WTC11 (cell line): ENCODE measurements at regions not wholly inside any gene's neighbourhood (a gene's known extent, or its start where the extent isn't known, plus 50 kb on each side); places are given as distances from the start of the nearest gene placed in this dataset.

ENCODE experiments used
- ATAC-seq: fragments of 200-7000 bp; cut with Tn5 transposase; 2 replicates; pipeline ENCODE4 v1.10.0; 2021; ENCODE audit warnings: mild to moderate bottlenecking, moderate library complexity
- CTCF ChIA-PET: fragments of 300-600 bp; sonication (Branson Sonifier 250); formaldehyde crosslinking; loops from one replicate; lab custom pipeline; 2021; ENCODE audit warnings: antibody characterized with exemption; lab: Charles Lee
- POLR2A ChIA-PET: fragments of 350-600 bp; sonication (Branson Sonifier 250); formaldehyde crosslinking; loops from one replicate; lab custom pipeline; 2021; ENCODE audit warnings: antibody characterized with exemption; lab: Charles Lee
- DNase-seq: peaks from one replicate; pipeline ENCODE4 v3.0.0; 2021; ENCODE audit warnings: low spot score
- H3K27ac Mint-ChIP-seq: 2 replicates; pipeline ENCODE4 v1.8.0; 2021; ENCODE audit warnings: mixed read lengths
- H3K27me3 Mint-ChIP-seq: 2 replicates; pipeline ENCODE4 v1.8.0; 2021; ENCODE audit warnings: low read depth, mild to moderate bottlenecking, moderate library complexity, mixed read lengths
- H3K36me3 Mint-ChIP-seq: 2 replicates; pipeline ENCODE4 v1.8.0; 2021; ENCODE audit warnings: mixed read lengths
- H3K4me1 Mint-ChIP-seq: 2 replicates; pipeline ENCODE4 v1.8.0; 2022; ENCODE audit warnings: mixed read lengths
- H3K4me3 Mint-ChIP-seq: 2 replicates; pipeline ENCODE4 v1.8.0; 2021; ENCODE audit warnings: mild to moderate bottlenecking, moderate library complexity, mixed read lengths
- H3K9me3 Mint-ChIP-seq: 2 replicates; pipeline ENCODE4 v1.8.0; 2021; ENCODE audit warnings: mixed read lengths
- ARID4B ChIP-seq: sonication (generic); formaldehyde crosslinking; IDR thresholded peaks from 2 replicates; pipeline ENCODE4 v1.8.0; 2023; ENCODE audit warnings: missing genetic modification reagents, mild to moderate bottlenecking, borderline replicate concordance
- ATF6 ChIP-seq: sonication (generic); formaldehyde crosslinking; IDR thresholded peaks from 2 replicates; pipeline ENCODE4 v1.8.1; 2023; ENCODE audit warnings: mild to moderate bottlenecking, missing genetic modification reagents
- EMX1 ChIP-seq: fragments of 250-450 bp; sonication (Bioruptor Pico); IDR thresholded peaks from 2 replicates; pipeline ENCODE4 v1.8.0; 2021; ENCODE audit warnings: mild to moderate bottlenecking
- ESRRA ChIP-seq: sonication (generic); formaldehyde crosslinking; IDR thresholded peaks from 2 replicates; pipeline ENCODE4 v1.8.1; 2022; ENCODE audit warnings: mild to moderate bottlenecking, missing genetic modification reagents, borderline replicate concordance
- JAZF1 ChIP-seq: fragments of 250-450 bp; sonication (Bioruptor Pico); IDR thresholded peaks from 2 replicates; pipeline ENCODE4 v1.9.0; 2021; ENCODE audit warnings: moderate library complexity, mild to moderate bottlenecking, inconsistent platforms
- MLX ChIP-seq: sonication (generic); formaldehyde crosslinking; IDR thresholded peaks from 2 replicates; pipeline ENCODE4 v1.8.1; 2023; ENCODE audit warnings: mild to moderate bottlenecking, missing genetic modification reagents, moderate library complexity
- MYBL2 ChIP-seq: sonication (generic); formaldehyde crosslinking; IDR thresholded peaks from 2 replicates; pipeline ENCODE4 v1.8.1; 2023; ENCODE audit warnings: mild to moderate bottlenecking, moderate library complexity, missing genetic modification reagents
- OVOL2 ChIP-seq: fragments of 250-450 bp; sonication (Bioruptor Pico); IDR thresholded peaks from 2 replicates; pipeline ENCODE4 v1.9.0; 2021; ENCODE audit warnings: mild to moderate bottlenecking, borderline replicate concordance
- PREB ChIP-seq: sonication (generic); formaldehyde crosslinking; IDR thresholded peaks from 2 replicates; pipeline ENCODE4 v1.8.1; 2022; ENCODE audit warnings: mild to moderate bottlenecking, missing genetic modification reagents, moderate library complexity, borderline replicate concordance
- SMAD3 ChIP-seq: sonication (generic); formaldehyde crosslinking; IDR thresholded peaks from 2 replicates; pipeline ENCODE4 v1.8.0; 2022; ENCODE audit warnings: missing genetic modification reagents, mild to moderate bottlenecking, borderline replicate concordance
- SOX15 ChIP-seq: fragments of 250-450 bp; sonication (Bioruptor Pico); IDR thresholded peaks from 2 replicates; pipeline ENCODE4 v1.9.0; 2021; ENCODE audit warnings: mild to moderate bottlenecking
- ZNF138 ChIP-seq: sonication (generic); formaldehyde crosslinking; conservative IDR thresholded peaks from 2 replicates; pipeline ENCODE4 v1.8.1; 2022; ENCODE audit warnings: mild to moderate bottlenecking, moderate library complexity, missing genetic modification reagents
- ZNF263 ChIP-seq: sonication (generic); formaldehyde crosslinking; IDR thresholded peaks from 2 replicates; pipeline ENCODE4 v1.8.1; 2022; ENCODE audit warnings: low read depth, mild to moderate bottlenecking, moderate library complexity, missing genetic modification reagents
- ZNF425 ChIP-seq: fragments of 250-450 bp; sonication (Bioruptor Pico); conservative IDR thresholded peaks from 2 replicates; pipeline ENCODE4 v1.9.0; 2021; ENCODE audit warnings: mild to moderate bottlenecking

DNA sequence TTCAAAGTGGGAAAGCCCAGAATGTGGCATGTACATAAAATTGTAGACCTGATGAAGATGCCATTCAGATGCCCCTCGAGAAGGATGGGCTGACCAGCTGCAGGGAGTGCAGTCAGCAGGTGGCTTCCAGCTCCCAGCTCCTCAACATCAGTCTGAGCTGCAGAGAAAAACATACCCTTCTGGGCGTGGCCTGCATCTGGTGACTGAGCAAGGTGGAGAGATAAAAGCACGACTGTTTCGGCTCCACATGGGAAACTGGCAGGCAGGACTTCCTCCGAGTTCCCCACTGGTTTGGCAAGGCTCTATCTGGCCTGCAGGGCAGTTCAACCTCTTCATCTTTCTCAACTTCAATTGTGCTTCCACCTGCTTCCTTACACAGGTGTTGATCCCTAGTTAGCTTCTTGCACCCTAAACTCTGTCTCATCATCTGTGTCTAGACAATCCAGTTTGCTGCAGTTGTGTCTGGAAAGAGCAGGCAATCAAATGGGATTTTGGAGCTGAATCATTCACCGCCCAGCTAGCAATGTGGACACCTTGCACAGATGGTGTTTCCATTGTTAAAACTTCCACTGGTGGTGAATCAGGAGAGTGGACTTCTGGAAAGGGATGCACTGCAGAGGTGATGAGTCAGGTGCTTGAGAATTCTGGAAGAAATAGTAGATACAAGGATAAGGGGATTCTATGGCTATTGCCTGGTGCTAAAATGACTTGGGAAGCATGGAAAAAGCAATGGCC is 56.8 kb downstream of the POLR1D start (continued):
- TF ChIP-seq ATF6 (CRISPR knock-in tag) (no peak), SMAD3 (no peak), ARID4B (CRISPR knock-in tag) (no peak), MYBL2 (no peak), SOX15 (CRISPR knock-in tag) (no peak), ZNF138 (CRISPR knock-in tag) (no peak), MLX (CRISPR knock-in tag) (no peak), ZNF263 (no peak), EMX1 (no peak)

GRCh38 chr13:27679396-27679795 is 57.7 kb downstream of the POLR1D start:
- Mint-ChIP-seq H3K27ac (no peak overlapping the region), H3K36me3 (no peaks in the 10 kb centered on the region), H3K4me1 (peaks cover 5% of the 10 kb centered on the region; the same call in 1 of the 2 replicates), H3K27me3 (no peaks in the 10 kb centered on the region; the same call in 1 of the 2 replicates), H3K4me3 (no peak overlapping the region), H3K9me3 (no peaks in the 10 kb centered on the region)
- ChIA-PET CTCF (no interaction called here), POLR2A (no interaction called here)
- TF ChIP-seq OVOL2 (CRISPR knock-in tag) (no peak), ZNF425 (CRISPR knock-in tag) (no peak), JAZF1 (CRISPR knock-in tag) (no peak), ESRRA (CRISPR knock-in tag) (no peak), EMX1 (no peak)
- ATAC-seq = no peak
- DNase-seq = no peak

DNA sequence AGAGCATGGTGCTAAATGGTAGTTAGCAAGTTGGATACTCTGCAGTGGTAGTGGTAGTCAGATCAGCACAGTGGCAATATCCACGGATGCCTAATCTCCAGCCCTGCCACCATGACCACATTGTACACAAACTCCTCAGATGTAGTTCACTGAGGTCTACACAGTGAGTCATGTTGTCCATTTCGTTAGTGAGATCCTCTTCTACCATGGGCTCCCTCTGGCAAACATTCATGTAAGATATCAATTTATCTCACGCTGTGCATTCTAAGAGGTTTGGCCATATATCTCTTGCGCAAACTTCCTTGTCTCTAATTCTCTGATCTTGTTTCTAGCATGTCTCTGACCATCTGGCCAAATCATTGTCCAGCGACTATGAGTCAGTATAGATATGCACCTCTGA is 58.2 kb downstream of the POLR1D start:
- peaks cover 4% of the 10 kb centered on the region; the same call in 1 of the 2 replicates for H3K4me1 Mint-ChIP-seq
- TF ChIP-seq PREB (CRISPR knock-in tag) = no peak
- H3K27ac Mint-ChIP-seq = no peak overlapping the region
- no peaks in the 10 kb centered on the region for H3K9me3 Mint-ChIP-seq
- no peak overlapping the region for H3K4me3 Mint-ChIP-seq
- ChIA-PET CTCF (interaction anchor here (1.5 kb wide), 1 partner anchor 147 kb away, joined by 4 read pairs; no protein-coding TSS in a partner anchor), POLR2A (interaction anchor here (0.5 kb wide), 1 partner anchor 277 kb away, joined by 3 read pairs; no protein-coding TSS in a partner anchor)
- H3K27me3 Mint-ChIP-seq = no peaks in the 10 kb centered on the region; the same call in 1 of the 2 replicates
- no peaks in the 10 kb centered on the region for H3K36me3 Mint-ChIP-seq
- ATAC-seq (no peak), DNase-seq (no peak)
